ENCODE measurements at regions not wholly inside any gene's neighbourhood (a gene's known extent, or its start where the extent isn't known, plus 50 kb on each side); places are given as distances from the start of the nearest gene placed in this dataset.

- no peaks in the 10 kb centered on the region for H3K36me3 ChIP-seq (ENCODE audit: insufficient read depth, low read length)
- no peak overlapping the region for H3K4me3 ChIP-seq (ENCODE audit: low read depth, low read length, poor library complexity, severe bottlenecking)
- no peak overlapping the region for H2AFZ ChIP-seq (ENCODE audit: low read length)
- DNase-seq (ENCODE audit: low spot score): no peak
- no TSS peak for BruUV-seq (replicated peaks)
- H4K20me1 ChIP-seq (ENCODE audit: insufficient read depth, low read length): no peaks in the 10 kb centered on the region
- POLR2A ChIA-PET: no interaction called here
- H3K4me2 ChIP-seq (ENCODE audit: low read length): no peak overlapping the region
- H3K9me3 ChIP-seq (ENCODE audit: low read length): no peaks in the 10 kb centered on the region
- no peaks in the 10 kb centered on the region for H3K9me2 ChIP-seq (ENCODE audit: insufficient read depth, low read length)
- H3K27ac ChIP-seq (ENCODE audit: low read depth, low read length, poor library complexity, severe bottlenecking): no peak overlapping the region
- no peaks in the 10 kb centered on the region for H3K4me1 ChIP-seq (ENCODE audit: insufficient read depth, low read length, poor library complexity, severe bottlenecking)
- CTCF ChIA-PET (ENCODE audit: unreplicated experiment): no interaction called here
- intact Hi-C loops (cut with micrococcal nuclease; ENCODE audit: unreplicated experiment): no loop called here
- TF ChIP-seq EZH2phosphoT487 (IDR thresholded peaks at IDR 0.05; ENCODE audit: borderline replicate concordance, low read depth, low read length): no peak
- TF ChIP-seq, protein P1, sequence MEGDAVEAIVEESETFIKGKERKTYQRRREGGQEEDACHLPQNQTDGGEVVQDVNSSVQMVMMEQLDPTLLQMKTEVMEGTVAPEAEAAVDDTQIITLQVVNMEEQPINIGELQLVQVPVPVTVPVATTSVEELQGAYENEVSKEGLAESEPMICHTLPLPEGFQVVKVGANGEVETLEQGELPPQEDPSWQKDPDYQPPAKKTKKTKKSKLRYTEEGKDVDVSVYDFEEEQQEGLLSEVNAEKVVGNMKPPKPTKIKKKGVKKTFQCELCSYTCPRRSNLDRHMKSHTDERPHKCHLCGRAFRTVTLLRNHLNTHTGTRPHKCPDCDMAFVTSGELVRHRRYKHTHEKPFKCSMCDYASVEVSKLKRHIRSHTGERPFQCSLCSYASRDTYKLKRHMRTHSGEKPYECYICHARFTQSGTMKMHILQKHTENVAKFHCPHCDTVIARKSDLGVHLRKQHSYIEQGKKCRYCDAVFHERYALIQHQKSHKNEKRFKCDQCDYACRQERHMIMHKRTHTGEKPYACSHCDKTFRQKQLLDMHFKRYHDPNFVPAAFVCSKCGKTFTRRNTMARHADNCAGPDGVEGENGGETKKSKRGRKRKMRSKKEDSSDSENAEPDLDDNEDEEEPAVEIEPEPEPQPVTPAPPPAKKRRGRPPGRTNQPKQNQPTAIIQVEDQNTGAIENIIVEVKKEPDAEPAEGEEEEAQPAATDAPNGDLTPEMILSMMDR (conservative IDR thresholded peaks at IDR 0.05; ENCODE audit: low read length): no peak
- no peaks in the 10 kb centered on the region for H3K79me2 ChIP-seq (ENCODE audit: insufficient read depth, low read depth, low read length)
Measured at GRCh38 chr9:13941714-13942113, 372.2 kb downstream of the NFIB start.

DNA sequence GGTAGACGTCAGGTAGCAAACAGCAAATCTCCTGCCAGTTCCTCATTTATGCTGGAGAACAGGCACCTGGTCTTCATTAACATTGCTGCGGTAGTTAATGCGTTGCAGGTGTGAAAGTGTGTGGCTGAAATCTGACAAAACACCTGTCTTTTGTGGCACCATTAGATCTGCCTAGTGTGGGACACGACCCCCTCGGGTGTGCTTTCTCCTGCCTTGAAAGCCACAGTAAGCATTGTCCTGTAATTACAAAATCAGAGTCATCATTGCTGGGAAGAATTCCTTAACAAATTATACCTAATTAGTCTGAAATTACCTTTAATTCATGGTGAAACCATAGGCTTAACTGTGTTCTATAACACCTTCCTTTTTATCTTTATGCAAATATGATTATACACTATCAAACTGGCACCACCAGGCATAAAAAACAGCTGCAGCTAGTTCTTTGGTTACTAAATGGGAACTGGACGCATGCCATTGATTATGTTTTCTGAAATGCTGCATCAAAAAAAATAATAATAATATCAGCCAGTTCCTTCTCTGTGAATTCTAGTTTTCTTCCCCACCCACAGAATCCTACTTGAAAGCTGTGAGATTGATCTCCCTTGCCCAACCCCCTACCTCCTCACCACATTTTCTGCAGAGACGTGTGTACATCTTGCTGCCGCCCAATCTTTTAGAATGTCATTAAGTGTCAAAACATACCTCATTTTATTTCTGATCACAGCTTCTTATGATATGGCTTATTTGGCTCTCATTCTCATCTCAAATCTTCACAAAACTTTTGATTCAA lies 374.0 kb downstream of the NFIB start:
- no peak for DNase-seq (ENCODE audit: low spot score)
- Histone ChIP-seq H2AFZ (ENCODE audit: low read length) (no peak overlapping the region), H3K4me3 (ENCODE audit: low read depth, low read length, poor library complexity, severe bottlenecking) (no peak overlapping the region), H3K9me3 (ENCODE audit: low read length) (no peaks in the 10 kb centered on the region), H3K79me2 (ENCODE audit: insufficient read depth, low read depth, low read length) (no peaks in the 10 kb centered on the region), H3K4me1 (ENCODE audit: insufficient read depth, low read length, poor library complexity, severe bottlenecking) (no peaks in the 10 kb centered on the region), H4K20me1 (ENCODE audit: insufficient read depth, low read length) (no peaks in the 10 kb centered on the region), H3K36me3 (ENCODE audit: insufficient read depth, low read length) (no peaks in the 10 kb centered on the region), H3K27ac (ENCODE audit: low read depth, low read length, poor library complexity, severe bottlenecking) (no peak overlapping the region), H3K4me2 (ENCODE audit: low read length) (no peak overlapping the region), H3K9me2 (ENCODE audit: insufficient read depth, low read length) (no peaks in the 10 kb centered on the region)
- TF ChIP-seq, protein P1 (conservative IDR thresholded peaks at IDR 0.05; ENCODE audit: low read length): no peak
- no peak for TF ChIP-seq EZH2phosphoT487 (IDR thresholded peaks at IDR 0.05; ENCODE audit: borderline replicate concordance, low read depth, low read length)
- CTCF ChIA-PET (ENCODE audit: unreplicated experiment): no interaction called here
- no TSS peak for BruUV-seq (replicated peaks)
- POLR2A ChIA-PET: no interaction called here
- intact Hi-C loops (cut with micrococcal nuclease; ENCODE audit: unreplicated experiment): no loop called here

DNA sequence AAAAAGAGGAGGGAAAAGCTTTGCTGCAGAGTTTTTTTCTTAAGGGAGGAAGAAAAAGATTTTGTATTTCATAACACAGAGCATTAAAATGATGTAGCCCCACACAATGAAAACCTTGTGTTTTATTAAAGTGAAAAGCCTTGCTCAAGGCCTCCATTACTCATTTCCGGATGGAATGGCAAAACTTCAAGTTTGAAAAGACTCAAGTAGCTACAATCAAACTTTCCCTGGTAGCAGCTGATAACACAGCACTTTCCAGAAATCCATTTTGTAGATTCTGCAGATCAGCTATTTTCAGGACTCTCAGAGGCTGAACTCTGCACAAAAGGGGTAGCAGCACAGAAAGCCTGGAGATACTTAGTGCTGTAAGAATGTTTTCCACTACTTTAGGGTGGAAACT lies 374.8 kb downstream of the NFIB start:
- Histone ChIP-seq H3K36me3 (ENCODE audit: insufficient read depth, low read length) (no peaks in the 10 kb centered on the region), H3K27ac (ENCODE audit: low read depth, low read length, poor library complexity, severe bottlenecking) (no peak overlapping the region), H4K20me1 (ENCODE audit: insufficient read depth, low read length) (no peaks in the 10 kb centered on the region), H3K79me2 (ENCODE audit: insufficient read depth, low read depth, low read length) (no peaks in the 10 kb centered on the region), H3K4me3 (ENCODE audit: low read depth, low read length, poor library complexity, severe bottlenecking) (no peak overlapping the region), H3K9me3 (ENCODE audit: low read length) (no peaks in the 10 kb centered on the region), H2AFZ (ENCODE audit: low read length) (no peak overlapping the region), H3K4me2 (ENCODE audit: low read length) (no peak overlapping the region), H3K4me1 (ENCODE audit: insufficient read depth, low read length, poor library complexity, severe bottlenecking) (no peaks in the 10 kb centered on the region), H3K9me2 (ENCODE audit: insufficient read depth, low read length) (no peaks in the 10 kb centered on the region)
- intact Hi-C loops (cut with micrococcal nuclease; ENCODE audit: unreplicated experiment): no loop called here
- CTCF ChIA-PET (ENCODE audit: unreplicated experiment): no interaction called here
- TF ChIP-seq EZH2phosphoT487 (IDR thresholded peaks at IDR 0.05; ENCODE audit: borderline replicate concordance, low read depth, low read length): no peak
- TF ChIP-seq, protein P1 (conservative IDR thresholded peaks at IDR 0.05; ENCODE audit: low read length): no peak
- no peak for DNase-seq (ENCODE audit: low spot score)
- POLR2A ChIA-PET: no interaction called here
- no TSS peak for BruUV-seq (replicated peaks)

All from OCI-LY7 (cell line).